Aorta (tissue), 5 donors: ENCODE measurements at regions not wholly inside any gene's neighbourhood (a gene's known extent, or its start where the extent isn't known, plus 50 kb on each side); places are given as distances from the start of the nearest gene placed in this dataset.

ENCODE experiments used
- ATAC-seq: fragments of 200-7000 bp; cut with Tn5 transposase; one replicate; pipeline ENCODE4 v1.9.1; 2022; ENCODE audit warnings: moderate library complexity; ENCODE audit not compliant: low FRiP score
- DNase-seq, 2 donors: peaks; one replicate each; pipeline ENCODE4 v3.0.0-alpha.2; 2020
- H3K27ac ChIP-seq, 2 donors: one replicate each; pipeline ENCODE4 v1.5.1; 2013; ENCODE audit warnings: low read length in 2 of 2, mild to moderate bottlenecking in 2 of 2, moderate library complexity in 2 of 2, control low read depth in 1 of 2, inconsistent platforms in 1 of 2, low read depth in 1 of 2
- H3K27me3 ChIP-seq, 2 donors: one replicate each; pipeline ENCODE4 v1.6.1; 2013; ENCODE audit warnings: control low read depth in 1 of 2, low read length in 1 of 2, mild to moderate bottlenecking in 1 of 2, moderate library complexity in 1 of 2; ENCODE audit not compliant: insufficient read depth in 2 of 2, control insufficient read depth in 1 of 2
- H3K36me3 ChIP-seq, 2 donors: one replicate each; pipeline ENCODE4 v1.6.1; 2013; ENCODE audit warnings: control low read depth in 1 of 2, low read length in 1 of 2, mild to moderate bottlenecking in 1 of 2; ENCODE audit not compliant: insufficient read depth in 2 of 2, control insufficient read depth in 1 of 2
- H3K4me1 ChIP-seq, 2 donors: one replicate each; pipeline ENCODE4 v1.6.1; 2013; ENCODE audit warnings: low read length in 2 of 2, control low read depth in 1 of 2, mild to moderate bottlenecking in 1 of 2, moderate library complexity in 1 of 2; ENCODE audit not compliant: insufficient read depth in 2 of 2, control insufficient read depth in 1 of 2
- H3K4me3 ChIP-seq, 2 donors: one replicate each; pipeline ENCODE4 v1.5.1; 2013; ENCODE audit warnings: low read length in 2 of 2, control low read depth in 1 of 2, mild to moderate bottlenecking in 1 of 2
- H3K9me3 ChIP-seq: one replicate; pipeline ENCODE4 v1.6.1; 2013; ENCODE audit warnings: mild to moderate bottlenecking, low read length; ENCODE audit not compliant: control insufficient read depth
- WGBS, 2 donors: extraction: QIAGEN DNeasy Blood & Tissue Kit; methylation state at CpG; one replicate each; pipeline ENCODE4 v1.1.7; 2013; 5-methylcytosine and 5-hydroxymethylcytosine counted together
- intact Hi-C, 2 donors: fragments of 100-400 bp; cut with DNase I; formaldehyde crosslinking; loops; one replicate each; pipeline versions ENCODE4 v1.14.2 to v1.15.0; 2022
- donor health status: healthy with polysubstance abuse.
- donor health status: Bipolar disorder and iron deficiency.
- donor health status: DM: no; HTN: no; CAD: no.
- donor health status: DM: no; HTN: no; CAD: no.
- donor health status: DM: yes; HTN: yes; CAD: no.

GRCh38 chr4:135705343-135705742, 1503.8 kb upstream of the PABPC4L start:
- DNase-seq (no peak), ATAC-seq (no peak)
- Histone ChIP-seq H3K4me3 (no peak overlapping the region), H3K36me3 (no peaks in the 10 kb centered on the region), H3K9me3 (no peaks in the 10 kb centered on the region), H3K27me3 (no peaks in the 10 kb centered on the region), H3K27ac (no peak overlapping the region), H3K4me1 (no peaks in the 10 kb centered on the region)
- intact Hi-C loops, result no loop called here

- no peak overlapping the region for H3K4me3 ChIP-seq
- WGBS, 2 donors, result 90 to 93% methylated on average over 2 of the region's 2 CpGs
- intact Hi-C loops, result no loop called here
- H3K4me1 ChIP-seq, result no peaks in the 10 kb centered on the region
- DNase-seq (no peak), ATAC-seq (no peak)
- H3K27me3 ChIP-seq, result no peaks in the 10 kb centered on the region
- no peaks in the 10 kb centered on the region for H3K36me3 ChIP-seq
- no peaks in the 10 kb centered on the region for H3K9me3 ChIP-seq
- H3K27ac ChIP-seq, result no peak overlapping the region
Measured at GRCh38 chr4:135694066-135694465, 1492.5 kb upstream of the PABPC4L start.

GRCh38 chr4:135684001-135684400, 1482.4 kb upstream of the PABPC4L start:
- Histone ChIP-seq H3K27ac (no peak overlapping the region), H3K36me3 (no peaks in the 10 kb centered on the region), H3K27me3 (no peaks in the 10 kb centered on the region), H3K4me1 (no peaks in the 10 kb centered on the region), H3K4me3 (no peak overlapping the region), H3K9me3 (no peaks in the 10 kb centered on the region)
- ATAC-seq (no peak), DNase-seq (no peak)
- intact Hi-C loops, result no loop called here
- WGBS, 2 donors, result 84 to 89% methylated on average over 2 of the region's 2 CpGs

GRCh38 chr4:135672202-135672601, 1470.6 kb upstream of the PABPC4L start:
- WGBS, 2 donors, result 40% methylated on average over 2 of the region's 2 CpGs
- no peak for ATAC-seq
- H3K27ac ChIP-seq, result no peak overlapping the region
- intact Hi-C loops, result no loop called here
- no peaks in the 10 kb centered on the region for H3K4me1 ChIP-seq
- no peak for DNase-seq
- no peaks in the 10 kb centered on the region for H3K9me3 ChIP-seq
- H3K4me3 ChIP-seq, result no peak overlapping the region
- H3K27me3 ChIP-seq, result no peaks in the 10 kb centered on the region
- no peaks in the 10 kb centered on the region for H3K36me3 ChIP-seq

- intact Hi-C loops, result no loop called here
- H3K4me3 ChIP-seq, result no peak overlapping the region
Measured at GRCh38 chr4:135670548-135670947, 1469.0 kb upstream of the PABPC4L start.

More at GRCh38 chr4:135670548-135670947, 1469.0 kb upstream of the PABPC4L start:
- Histone ChIP-seq H3K36me3 (no peaks in the 10 kb centered on the region), H3K9me3 (no peaks in the 10 kb centered on the region), H3K27me3 (no peaks in the 10 kb centered on the region), H3K4me1 (no peaks in the 10 kb centered on the region), H3K27ac (no peak overlapping the region)
- DNase-seq (no peak), ATAC-seq (no peak)
